Neural cell (in vitro differentiated cells): ENCODE measurements at regions not wholly inside any gene's neighbourhood (a gene's known extent, or its start where the extent isn't known, plus 50 kb on each side); places are given as distances from the start of the nearest gene placed in this dataset.

ENCODE experiments used
- CTCF ChIP-seq: fragments of 450-650 bp; IDR thresholded peaks from 2 replicates; pipeline ENCODE4 v1.5.1; 2014; ENCODE audit warnings: antibody characterized with exemption, mild to moderate bottlenecking, moderate library complexity; ENCODE audit not compliant: poor library complexity, severe bottlenecking
- EZH2 ChIP-seq: fragments of 200-600, 300-800 bp; shearing (Covaris generic), sonication (generic); IDR thresholded peaks from 2 replicates; pipeline ENCODE4 v1.6.1; 2014; ENCODE audit warnings: antibody characterized with exemption, low read length, borderline replicate concordance, mild to moderate bottlenecking; ENCODE audit not compliant: insufficient read depth, poor library complexity, severe bottlenecking
- POLR2AphosphoS5 ChIP-seq: IDR thresholded peaks from 2 replicates; pipeline ENCODE4 v1.6.1; 2012
- SMC3 ChIP-seq: fragments of 450-650 bp; conservative IDR thresholded peaks from 2 replicates; pipeline ENCODE4 v1.6.1; 2014; ENCODE audit warnings: antibody characterized with exemption, mild to moderate bottlenecking, moderate library complexity; ENCODE audit not compliant: poor library complexity

- TF ChIP-seq CTCF (no peak), EZH2 (no peak), SMC3 (no peak), POLR2AphosphoS5 (no peak)
Observed at GRCh38 chr14:61866932-61867920, 105.0 kb downstream of the SNAPC1 start.
